Inflammatory macrophage treated with lipopolysaccharide for 1 hour (primary cell): ENCODE measurements at regions not wholly inside any gene's neighbourhood (a gene's known extent, or its start where the extent isn't known, plus 50 kb on each side); places are given as distances from the start of the nearest gene placed in this dataset.

ENCODE experiments used
- DNase-seq, 2 donors: peaks; one replicate each; pipeline ENCODE4 v3.0.0-alpha.2; 2020 to 2022

GRCh38 chr5:39494107-39494510 lies 69.3 kb upstream of the DAB2 start:
- no peak for DNase-seq

- DNase-seq: no peak
Observed at GRCh38 chr5:39491210-39491609, 66.4 kb upstream of the DAB2 start.

- no peak for DNase-seq
Observed at GRCh38 chr5:39489263-39489662, 64.5 kb upstream of the DAB2 start.

DNA sequence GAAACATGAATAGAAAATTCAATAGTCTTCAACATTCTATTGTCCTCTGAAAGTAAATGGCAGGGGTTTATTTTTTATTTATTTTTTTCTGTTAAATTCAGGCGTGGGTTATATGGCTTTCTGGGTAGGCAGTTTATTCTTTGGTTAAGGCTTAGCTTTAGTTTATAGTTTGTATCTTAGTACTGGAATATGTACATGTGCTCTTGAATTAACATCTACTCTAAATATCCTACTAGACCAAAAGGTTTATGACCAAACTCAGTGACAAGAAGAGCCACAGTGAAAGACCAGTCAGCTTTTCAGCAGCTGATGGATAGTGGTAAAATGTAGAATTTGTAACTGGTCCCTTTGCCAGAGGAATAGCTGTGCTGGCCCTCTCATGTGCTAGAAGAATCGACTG lies 62.0 kb upstream of the DAB2 start:
- DNase-seq: no peak

DNA sequence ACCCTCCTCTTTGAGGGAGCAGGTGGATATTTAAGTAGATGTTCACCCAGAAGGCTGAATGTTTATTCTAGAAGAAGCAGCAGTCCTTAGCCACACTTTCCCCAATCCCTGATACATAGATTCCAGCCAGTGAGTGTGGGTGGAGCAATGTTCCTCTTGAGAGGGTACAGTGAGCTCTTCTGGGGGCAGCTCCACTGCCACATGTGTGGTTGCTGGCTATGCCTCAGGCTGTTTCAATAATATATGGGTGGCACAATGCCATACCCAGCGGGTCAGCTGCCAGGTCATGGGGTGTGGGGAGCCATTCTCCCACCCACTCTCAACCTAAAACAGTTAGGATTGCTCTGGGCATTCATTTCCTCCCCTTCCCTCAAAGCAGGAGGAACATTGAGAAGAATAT lies 61.6 kb upstream of the DAB2 start:
- peak in 1 of 2 donors; percentile 51 for DNase-seq

DNA sequence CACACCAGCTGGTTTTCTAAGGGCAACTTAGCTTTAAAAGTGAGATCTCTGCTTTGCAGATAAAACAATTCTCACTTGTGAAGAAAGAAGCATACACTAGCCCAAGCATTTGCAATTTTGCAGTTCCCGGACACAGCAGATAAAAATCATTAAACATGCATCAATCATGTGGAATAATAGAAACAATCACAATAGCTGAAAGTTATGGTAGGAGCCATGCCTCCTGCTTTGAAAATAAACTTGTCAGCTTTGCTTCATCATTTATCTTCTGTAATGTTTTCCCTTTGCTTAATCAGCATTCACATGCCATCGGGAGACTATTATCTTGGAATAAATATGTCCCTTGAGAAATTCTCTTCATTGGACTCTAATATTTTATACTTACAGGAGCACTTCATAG lies 60.3 kb upstream of the DAB2 start:
- DNase-seq: no peak

- no peak for DNase-seq
Observed at GRCh38 chr5:39484673-39485072, 59.9 kb upstream of the DAB2 start.

DNA sequence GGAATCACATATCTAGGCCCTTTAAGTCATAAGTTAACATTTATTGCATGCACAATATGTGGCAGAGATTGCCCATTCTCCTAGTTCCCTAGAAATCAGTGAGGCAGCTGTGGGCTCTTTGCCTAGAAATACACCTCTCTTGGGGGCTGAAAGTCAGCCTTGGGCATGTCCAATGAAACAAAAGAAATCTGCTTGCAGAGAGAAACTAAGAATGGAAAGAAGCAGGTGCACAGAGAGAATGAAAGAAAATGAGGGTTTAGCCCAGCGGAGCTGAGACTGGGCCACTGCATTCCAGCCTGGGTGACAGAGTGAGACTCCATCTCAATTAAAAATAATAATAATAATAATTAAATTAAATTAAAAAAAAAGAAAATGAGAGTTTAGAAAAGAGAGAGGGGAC lies 57.3 kb upstream of the DAB2 start:
- peak in 1 of 2 donors; percentile 49 for DNase-seq

GRCh38 chr5:39479537-39479936 lies 54.8 kb upstream of the DAB2 start:
- DNase-seq: no peak

- DNase-seq: no peak
Observed at GRCh38 chr5:39478863-39479262, 54.1 kb upstream of the DAB2 start.

- no peak for DNase-seq
Observed at GRCh38 chr5:39476843-39477220, 52.1 kb upstream of the DAB2 start.

DNA sequence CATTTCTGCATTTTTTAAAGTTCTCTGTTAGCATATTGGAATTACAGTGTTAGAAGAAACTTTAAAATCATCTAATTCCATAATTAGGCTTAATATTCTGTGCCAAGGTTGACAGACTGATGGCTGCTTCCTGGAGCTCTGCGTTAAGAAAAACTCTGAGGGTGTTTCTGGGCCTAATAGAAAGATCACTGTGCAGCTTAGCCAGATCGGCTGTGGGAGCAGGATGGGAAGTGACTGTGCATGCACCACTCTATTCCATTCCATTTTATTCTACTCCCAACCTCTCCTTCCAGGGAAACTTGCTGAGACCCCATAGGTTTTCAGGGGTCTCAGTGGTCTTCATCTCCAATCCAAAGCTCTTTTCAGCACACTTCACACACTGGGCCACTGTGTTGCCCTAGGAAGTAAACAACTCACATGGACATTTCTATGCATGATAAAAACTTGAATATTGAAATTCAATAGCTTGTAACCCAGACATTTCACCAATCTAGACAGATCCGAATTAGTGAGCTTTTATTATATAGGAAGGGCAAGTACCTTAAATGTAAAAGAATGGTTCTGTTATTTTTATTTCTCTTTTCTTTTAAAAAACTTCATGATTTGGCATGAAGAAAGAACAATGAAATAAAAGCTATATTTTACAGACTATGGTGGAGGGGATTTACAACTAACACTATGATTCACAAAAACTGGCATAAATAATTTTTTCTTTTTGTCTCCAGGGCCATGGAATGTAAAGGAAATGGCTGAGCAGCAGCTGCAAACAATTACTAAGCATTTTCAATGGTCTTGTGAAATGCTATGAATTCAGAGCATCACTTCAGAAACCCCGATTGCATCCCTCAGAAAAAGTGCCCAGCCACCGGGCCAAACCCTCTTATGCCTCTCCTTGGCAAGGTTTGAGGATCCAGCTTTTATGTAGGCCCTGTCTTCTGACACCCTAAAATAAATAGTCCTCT lies 51.4 kb upstream of the DAB2 start:
- no peak for DNase-seq

DNA sequence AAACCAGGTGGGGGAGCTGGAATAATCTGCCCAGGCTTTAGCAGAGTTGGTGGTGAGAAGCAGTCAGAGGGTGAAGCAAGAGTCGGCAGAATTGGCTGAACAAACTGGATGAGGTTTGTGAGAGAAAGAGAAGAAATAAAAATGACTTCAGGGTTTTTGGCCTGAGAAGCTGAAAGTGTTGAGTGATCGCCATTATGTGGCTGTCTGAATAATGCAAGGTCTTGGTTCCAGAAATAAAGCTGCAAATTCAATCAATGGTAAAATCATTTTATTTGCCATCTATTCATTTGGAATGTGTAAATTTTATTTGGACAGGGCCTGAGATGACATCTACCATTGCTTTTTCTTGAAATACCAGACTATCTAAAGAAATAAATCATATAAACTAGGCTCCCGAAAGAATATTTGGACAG lies 50.4 kb upstream of the DAB2 start:
- DNase-seq: no peak
